SK-N-SH treated with all-trans-retinoic acid at 6 μM for 48 hours (cell line): ENCODE measurements at regions not wholly inside any gene's neighbourhood (a gene's known extent, or its start where the extent isn't known, plus 50 kb on each side); places are given as distances from the start of the nearest gene placed in this dataset.

Experiments used
- ATAC-seq: fragments of 200-7000 bp; cut with Tn5 transposase; 3 replicates; pipeline ENCODE4 v1.9.1; 2020; ENCODE audit warnings: mild to moderate bottlenecking, moderate library complexity
- ARNTL ChIP-seq: fragments of 450-650 bp; formaldehyde crosslinking; IDR thresholded peaks from 2 replicates; pipeline ENCODE4 v1.5.0; 2020; ENCODE audit warnings: low read depth, mild to moderate bottlenecking, moderate library complexity, borderline replicate concordance
- BACH2 ChIP-seq: fragments of 250-450 bp; sonication (Bioruptor Pico); IDR thresholded peaks from 2 replicates; pipeline ENCODE4 v1.9.0; 2021; ENCODE audit warnings: mild to moderate bottlenecking, borderline replicate concordance
- CSDC2 ChIP-seq: fragments of 250-450 bp; sonication (Bioruptor Pico); IDR thresholded peaks from 2 replicates; pipeline ENCODE4 v1.5.0; 2020; ENCODE audit warnings: mild to moderate bottlenecking, moderate library complexity
- ESRRG ChIP-seq: fragments of 250-450 bp; sonication (Bioruptor Pico); IDR thresholded peaks from 2 replicates; pipeline ENCODE4 v1.6.1; 2021; ENCODE audit warnings: mild to moderate bottlenecking
- GLIS3 ChIP-seq: fragments of 250-450 bp; sonication (Bioruptor Pico); IDR thresholded peaks from 2 replicates; pipeline ENCODE4 v1.5.0; 2020; ENCODE audit warnings: mild to moderate bottlenecking, moderate library complexity
- ISL1 ChIP-seq: fragments of 250-450 bp; sonication (Bioruptor Pico); IDR thresholded peaks from 2 replicates; pipeline ENCODE4 v2.1.2; 2022; ENCODE audit warnings: mild to moderate bottlenecking, moderate library complexity
- OSR1 ChIP-seq: fragments of 250-450 bp; sonication (Bioruptor Pico); IDR thresholded peaks from 2 replicates; pipeline ENCODE4 v1.8.0; 2022; ENCODE audit warnings: moderate library complexity, mild to moderate bottlenecking, inconsistent platforms
- PPARA ChIP-seq: fragments of 250-450 bp; sonication (Bioruptor Pico); IDR thresholded peaks from 2 replicates; pipeline ENCODE4 v1.5.0; 2020; ENCODE audit warnings: mild to moderate bottlenecking, borderline replicate concordance
- RARB ChIP-seq: fragments of 250-450 bp; sonication (Bioruptor Pico); IDR thresholded peaks from 2 replicates; pipeline ENCODE4 v1.8.0; 2021; ENCODE audit warnings: mild to moderate bottlenecking, moderate library complexity
- SNAI2 ChIP-seq: fragments of 250-450 bp; sonication (Bioruptor Pico); IDR thresholded peaks from 2 replicates; pipeline ENCODE4 v1.5.0; 2020; ENCODE audit warnings: mild to moderate bottlenecking, moderate library complexity
- TCF4 ChIP-seq: fragments of 250-450 bp; sonication (Bioruptor Pico); IDR thresholded peaks from 2 replicates; pipeline ENCODE4 v1.8.0; 2021; ENCODE audit warnings: mild to moderate bottlenecking, moderate library complexity, borderline replicate concordance
- TOX ChIP-seq: fragments of 250-450 bp; sonication (Bioruptor Pico); IDR thresholded peaks from 2 replicates; pipeline ENCODE4 v1.8.0; 2021; ENCODE audit warnings: mild to moderate bottlenecking, moderate library complexity, borderline replicate concordance
- ZC3H10 ChIP-seq: fragments of 250-450 bp; sonication (Bioruptor Pico); IDR thresholded peaks from 2 replicates; pipeline ENCODE4 v1.5.1; 2021; ENCODE audit warnings: mild to moderate bottlenecking, moderate library complexity
- ZFP3 ChIP-seq: fragments of 250-450 bp; sonication (Bioruptor Pico); IDR thresholded peaks from 2 replicates; pipeline ENCODE4 v1.5.0; 2020; ENCODE audit warnings: mild to moderate bottlenecking, moderate library complexity
- ZFP30 ChIP-seq: fragments of 450-650 bp; formaldehyde crosslinking; IDR thresholded peaks from 2 replicates; pipeline ENCODE4 v1.5.0; 2022; ENCODE audit warnings: mild to moderate bottlenecking, moderate library complexity
- ZNF565 ChIP-seq: fragments of 450-650 bp; formaldehyde crosslinking; conservative IDR thresholded peaks from 2 replicates; pipeline ENCODE4 v1.5.0; 2020; ENCODE audit warnings: low read depth, mild to moderate bottlenecking, moderate library complexity
- ZNF70 ChIP-seq: fragments of 450-650 bp; formaldehyde crosslinking; IDR thresholded peaks from 2 replicates; pipeline ENCODE4 v1.5.0; 2020; ENCODE audit warnings: mild to moderate bottlenecking, moderate library complexity
- ZNF8 ChIP-seq: fragments of 450-650 bp; formaldehyde crosslinking; IDR thresholded peaks from 2 replicates; pipeline ENCODE4 v1.5.0; 2020; ENCODE audit warnings: mild to moderate bottlenecking, moderate library complexity
- TF ChIP-seq, protein P1 (sequence below): fragments of 250-450 bp; sonication (Bioruptor Pico); IDR thresholded peaks from 2 replicates; pipeline ENCODE4 v1.8.0; 2020; ENCODE audit warnings: mild to moderate bottlenecking, moderate library complexity, borderline replicate concordance
- TF ChIP-seq, protein P2 (sequence below): fragments of 250-450 bp; sonication (Bioruptor Pico); IDR thresholded peaks from 2 replicates; pipeline ENCODE4 v1.5.0; 2020; ENCODE audit warnings: mild to moderate bottlenecking, moderate library complexity
- TF ChIP-seq, protein P3 (sequence below): fragments of 250-450 bp; sonication (Bioruptor Pico); IDR thresholded peaks from 2 replicates; pipeline ENCODE4 v1.5.1; 2021; ENCODE audit warnings: mild to moderate bottlenecking, moderate library complexity
- TF ChIP-seq, protein P4 (sequence below): fragments of 250-450 bp; sonication (Bioruptor Pico); IDR thresholded peaks from 2 replicates; pipeline ENCODE4 v1.8.0; 2021; ENCODE audit warnings: low read depth, mild to moderate bottlenecking, moderate library complexity, borderline replicate concordance
- TF ChIP-seq, protein P5 (sequence below): fragments of 250-450 bp; sonication (Bioruptor Pico); IDR thresholded peaks from 2 replicates; pipeline ENCODE4 v1.5.1; 2020; ENCODE audit warnings: low read depth, mild to moderate bottlenecking, moderate library complexity

DNA sequence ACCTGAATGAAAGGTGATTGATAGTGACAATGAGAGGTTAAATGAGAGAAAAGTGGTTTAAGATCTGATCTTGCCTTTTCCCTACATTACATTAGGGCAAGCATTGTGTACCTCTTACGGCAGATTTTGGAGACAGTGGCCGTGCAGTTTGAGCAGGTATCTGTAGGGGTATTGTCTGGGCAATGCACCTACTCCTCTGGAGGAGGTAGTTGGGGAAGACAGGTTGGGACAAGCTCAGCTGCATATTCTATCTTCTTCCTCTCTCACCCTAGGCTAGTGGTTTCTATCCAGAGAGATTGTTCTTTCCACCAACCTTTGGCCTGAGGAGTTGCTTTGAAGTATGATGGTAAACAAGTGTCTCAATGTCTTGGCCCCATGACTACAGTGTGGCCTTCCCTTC is 323.2 kb downstream of the CYP26B1 start:
- TF ChIP-seq TOX (CRISPR knock-in tag) = no peak
- TF ChIP-seq OSR1 (CRISPR knock-in tag) = no peak
- no peak for TF ChIP-seq ZNF8 (CRISPR knock-in tag)
- TF ChIP-seq ZC3H10 (CRISPR knock-in tag) = no peak
- no peak for TF ChIP-seq BACH2 (CRISPR knock-in tag)
- TF ChIP-seq CSDC2 (CRISPR knock-in tag) = no peak
- TF ChIP-seq PPARA = no peak
- no peak for TF ChIP-seq ISL1 (CRISPR knock-in tag)
- TF ChIP-seq, protein P1, sequence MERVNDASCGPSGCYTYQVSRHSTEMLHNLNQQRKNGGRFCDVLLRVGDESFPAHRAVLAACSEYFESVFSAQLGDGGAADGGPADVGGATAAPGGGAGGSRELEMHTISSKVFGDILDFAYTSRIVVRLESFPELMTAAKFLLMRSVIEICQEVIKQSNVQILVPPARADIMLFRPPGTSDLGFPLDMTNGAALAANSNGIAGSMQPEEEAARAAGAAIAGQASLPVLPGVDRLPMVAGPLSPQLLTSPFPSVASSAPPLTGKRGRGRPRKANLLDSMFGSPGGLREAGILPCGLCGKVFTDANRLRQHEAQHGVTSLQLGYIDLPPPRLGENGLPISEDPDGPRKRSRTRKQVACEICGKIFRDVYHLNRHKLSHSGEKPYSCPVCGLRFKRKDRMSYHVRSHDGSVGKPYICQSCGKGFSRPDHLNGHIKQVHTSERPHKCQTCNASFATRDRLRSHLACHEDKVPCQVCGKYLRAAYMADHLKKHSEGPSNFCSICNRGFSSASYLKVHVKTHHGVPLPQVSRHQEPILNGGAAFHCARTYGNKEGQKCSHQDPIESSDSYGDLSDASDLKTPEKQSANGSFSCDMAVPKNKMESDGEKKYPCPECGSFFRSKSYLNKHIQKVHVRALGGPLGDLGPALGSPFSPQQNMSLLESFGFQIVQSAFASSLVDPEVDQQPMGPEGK (CRISPR knock-in tag) = no peak
- no peak for TF ChIP-seq ZFP30
- no peak for TF ChIP-seq TCF4
- TF ChIP-seq, protein P2, sequence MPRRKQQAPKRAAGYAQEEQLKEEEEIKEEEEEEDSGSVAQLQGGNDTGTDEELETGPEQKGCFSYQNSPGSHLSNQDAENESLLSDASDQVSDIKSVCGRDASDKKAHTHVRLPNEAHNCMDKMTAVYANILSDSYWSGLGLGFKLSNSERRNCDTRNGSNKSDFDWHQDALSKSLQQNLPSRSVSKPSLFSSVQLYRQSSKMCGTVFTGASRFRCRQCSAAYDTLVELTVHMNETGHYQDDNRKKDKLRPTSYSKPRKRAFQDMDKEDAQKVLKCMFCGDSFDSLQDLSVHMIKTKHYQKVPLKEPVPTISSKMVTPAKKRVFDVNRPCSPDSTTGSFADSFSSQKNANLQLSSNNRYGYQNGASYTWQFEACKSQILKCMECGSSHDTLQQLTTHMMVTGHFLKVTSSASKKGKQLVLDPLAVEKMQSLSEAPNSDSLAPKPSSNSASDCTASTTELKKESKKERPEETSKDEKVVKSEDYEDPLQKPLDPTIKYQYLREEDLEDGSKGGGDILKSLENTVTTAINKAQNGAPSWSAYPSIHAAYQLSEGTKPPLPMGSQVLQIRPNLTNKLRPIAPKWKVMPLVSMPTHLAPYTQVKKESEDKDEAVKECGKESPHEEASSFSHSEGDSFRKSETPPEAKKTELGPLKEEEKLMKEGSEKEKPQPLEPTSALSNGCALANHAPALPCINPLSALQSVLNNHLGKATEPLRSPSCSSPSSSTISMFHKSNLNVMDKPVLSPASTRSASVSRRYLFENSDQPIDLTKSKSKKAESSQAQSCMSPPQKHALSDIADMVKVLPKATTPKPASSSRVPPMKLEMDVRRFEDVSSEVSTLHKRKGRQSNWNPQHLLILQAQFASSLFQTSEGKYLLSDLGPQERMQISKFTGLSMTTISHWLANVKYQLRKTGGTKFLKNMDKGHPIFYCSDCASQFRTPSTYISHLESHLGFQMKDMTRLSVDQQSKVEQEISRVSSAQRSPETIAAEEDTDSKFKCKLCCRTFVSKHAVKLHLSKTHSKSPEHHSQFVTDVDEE = no peak
- no peak for TF ChIP-seq GLIS3 (CRISPR knock-in tag)
- no peak for TF ChIP-seq ZFP3 (CRISPR knock-in tag)
- TF ChIP-seq SNAI2 (CRISPR knock-in tag) = no peak
- TF ChIP-seq ESRRG (CRISPR knock-in tag) = no peak
- TF ChIP-seq, protein P3, sequence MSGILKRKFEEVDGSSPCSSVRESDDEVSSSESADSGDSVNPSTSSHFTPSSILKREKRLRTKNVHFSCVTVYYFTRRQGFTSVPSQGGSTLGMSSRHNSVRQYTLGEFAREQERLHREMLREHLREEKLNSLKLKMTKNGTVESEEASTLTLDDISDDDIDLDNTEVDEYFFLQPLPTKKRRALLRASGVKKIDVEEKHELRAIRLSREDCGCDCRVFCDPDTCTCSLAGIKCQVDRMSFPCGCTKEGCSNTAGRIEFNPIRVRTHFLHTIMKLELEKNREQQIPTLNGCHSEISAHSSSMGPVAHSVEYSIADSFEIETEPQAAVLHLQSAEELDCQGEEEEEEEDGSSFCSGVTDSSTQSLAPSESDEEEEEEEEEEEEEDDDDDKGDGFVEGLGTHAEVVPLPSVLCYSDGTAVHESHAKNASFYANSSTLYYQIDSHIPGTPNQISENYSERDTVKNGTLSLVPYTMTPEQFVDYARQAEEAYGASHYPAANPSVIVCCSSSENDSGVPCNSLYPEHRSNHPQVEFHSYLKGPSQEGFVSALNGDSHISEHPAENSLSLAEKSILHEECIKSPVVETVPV (CRISPR knock-in tag) = no peak
- TF ChIP-seq, protein P4, sequence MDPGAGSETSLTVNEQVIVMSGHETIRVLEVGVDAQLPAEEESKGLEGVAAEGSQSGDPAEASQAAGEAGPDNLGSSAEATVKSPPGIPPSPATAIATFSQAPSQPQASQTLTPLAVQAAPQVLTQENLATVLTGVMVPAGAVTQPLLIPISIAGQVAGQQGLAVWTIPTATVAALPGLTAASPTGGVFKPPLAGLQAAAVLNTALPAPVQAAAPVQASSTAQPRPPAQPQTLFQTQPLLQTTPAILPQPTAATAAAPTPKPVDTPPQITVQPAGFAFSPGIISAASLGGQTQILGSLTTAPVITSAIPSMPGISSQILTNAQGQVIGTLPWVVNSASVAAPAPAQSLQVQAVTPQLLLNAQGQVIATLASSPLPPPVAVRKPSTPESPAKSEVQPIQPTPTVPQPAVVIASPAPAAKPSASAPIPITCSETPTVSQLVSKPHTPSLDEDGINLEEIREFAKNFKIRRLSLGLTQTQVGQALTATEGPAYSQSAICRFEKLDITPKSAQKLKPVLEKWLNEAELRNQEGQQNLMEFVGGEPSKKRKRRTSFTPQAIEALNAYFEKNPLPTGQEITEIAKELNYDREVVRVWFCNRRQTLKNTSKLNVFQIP (CRISPR knock-in tag) = no peak
- TF ChIP-seq RARB = no peak
- no peak for ATAC-seq

DNA sequence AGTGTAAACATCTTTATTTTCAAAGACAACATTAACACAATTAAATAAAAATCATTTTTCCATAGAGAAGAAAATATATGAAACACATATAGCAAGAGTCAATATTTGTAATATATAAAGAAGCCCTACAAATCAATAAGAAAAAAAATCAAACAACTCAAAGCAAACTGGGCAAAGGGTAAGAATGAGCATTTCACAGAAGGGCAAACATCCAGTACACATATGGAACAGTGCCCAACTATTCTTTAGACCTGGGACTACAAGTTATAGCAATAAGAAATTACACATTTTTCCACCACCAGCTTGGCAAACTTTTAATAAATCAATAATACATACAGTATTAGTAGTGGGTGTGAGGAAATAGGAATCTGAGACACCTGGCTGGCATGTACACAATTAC is 324.1 kb downstream of the CYP26B1 start:
- no peak for ATAC-seq
- TF ChIP-seq OSR1 (CRISPR knock-in tag) (no peak), ZNF565 (CRISPR knock-in tag) (no peak), ZFP3 (CRISPR knock-in tag) (no peak), ARNTL (CRISPR knock-in tag) (no peak), BACH2 (CRISPR knock-in tag) (no peak), GLIS3 (CRISPR knock-in tag) (no peak), TOX (CRISPR knock-in tag) (no peak), ESRRG (CRISPR knock-in tag) (no peak), RARB (no peak), ZNF8 (CRISPR knock-in tag) (no peak), ZFP30 (no peak), ZNF70 (no peak)
- TF ChIP-seq, protein P4 (CRISPR knock-in tag) = no peak
- TF ChIP-seq, protein P5, sequence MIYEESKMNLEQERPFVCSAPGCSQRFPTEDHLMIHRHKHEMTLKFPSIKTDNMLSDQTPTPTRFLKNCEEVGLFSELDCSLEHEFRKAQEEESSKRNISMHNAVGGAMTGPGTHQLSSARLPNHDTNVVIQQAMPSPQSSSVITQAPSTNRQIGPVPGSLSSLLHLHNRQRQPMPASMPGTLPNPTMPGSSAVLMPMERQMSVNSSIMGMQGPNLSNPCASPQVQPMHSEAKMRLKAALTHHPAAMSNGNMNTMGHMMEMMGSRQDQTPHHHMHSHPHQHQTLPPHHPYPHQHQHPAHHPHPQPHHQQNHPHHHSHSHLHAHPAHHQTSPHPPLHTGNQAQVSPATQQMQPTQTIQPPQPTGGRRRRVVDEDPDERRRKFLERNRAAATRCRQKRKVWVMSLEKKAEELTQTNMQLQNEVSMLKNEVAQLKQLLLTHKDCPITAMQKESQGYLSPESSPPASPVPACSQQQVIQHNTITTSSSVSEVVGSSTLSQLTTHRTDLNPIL (CRISPR knock-in tag) = no peak
- TF ChIP-seq, protein P1 (CRISPR knock-in tag) = no peak
- TF ChIP-seq, protein P2 = no peak
